ENCODE measurements at regions not wholly inside any gene's neighbourhood (a gene's known extent, or its start where the extent isn't known, plus 50 kb on each side); places are given as distances from the start of the nearest gene placed in this dataset.
"Not testable (repeated sequence)": the region's sequence is repeated elsewhere in the genome, so short reads cannot be mapped to it uniquely, and the experiment has no call there.

GRCh38 chr13:48843630-48844380 is 131.9 kb upstream of the FNDC3A start:
- DNase-seq (ENCODE audit: low spot score), result no peak

GRCh38 chr13:48844676-48845075 is 131.0 kb upstream of the FNDC3A start:
- DNase-seq (ENCODE audit: low spot score), result no peak

- no peak for DNase-seq (ENCODE audit: low spot score)
These were observed 126.2 kb upstream of the FNDC3A start for GRCh38 chr13:48849515-48849914.

- DNase-seq (ENCODE audit: low spot score), result no peak
These were observed 124.0 kb upstream of the FNDC3A start for GRCh38 chr13:48851707-48852106.

- no peak for DNase-seq (ENCODE audit: low spot score)
These were observed 122.6 kb upstream of the FNDC3A start for GRCh38 chr13:48852911-48853727.

- DNase-seq (ENCODE audit: low spot score), result no peak
These were observed 122.0 kb upstream of the FNDC3A start for GRCh38 chr13:48853728-48854102.

GRCh38 chr13:48857576-48857975 is 118.1 kb upstream of the FNDC3A start:
- no peak for DNase-seq (ENCODE audit: low spot score)

- DNase-seq (ENCODE audit: low spot score), result peak; percentile 35
These were observed 117.4 kb upstream of the FNDC3A start for GRCh38 chr13:48858122-48858902.

GRCh38 chr13:48859272-48860105 is 116.2 kb upstream of the FNDC3A start:
- no peak for DNase-seq (ENCODE audit: low spot score)

- no peak for DNase-seq (ENCODE audit: low spot score)
These were observed 115.3 kb upstream of the FNDC3A start for GRCh38 chr13:48860364-48860763.

- no peak for DNase-seq (ENCODE audit: low spot score)
These were observed 113.1 kb upstream of the FNDC3A start for GRCh38 chr13:48862572-48862971.

- DNase-seq (ENCODE audit: low spot score), result no peak
These were observed 111.6 kb upstream of the FNDC3A start for GRCh38 chr13:48864100-48864499.

GRCh38 chr13:48866249-48866648 is 109.5 kb upstream of the FNDC3A start:
- no peak for DNase-seq (ENCODE audit: low spot score)

GRCh38 chr13:48873081-48873480 is 102.6 kb upstream of the FNDC3A start:
- no peak for DNase-seq (ENCODE audit: low spot score)

GRCh38 chr13:48873587-48873986 is 102.1 kb upstream of the FNDC3A start:
- no peak for DNase-seq (ENCODE audit: low spot score)

- no peak for DNase-seq (ENCODE audit: low spot score)
These were observed 101.5 kb upstream of the FNDC3A start for GRCh38 chr13:48874165-48874564.

- DNase-seq (ENCODE audit: low spot score), result no peak
These were observed 100.7 kb upstream of the FNDC3A start for GRCh38 chr13:48875047-48875446.

GRCh38 chr13:48876289-48876688 is 99.4 kb upstream of the FNDC3A start:
- no peak for DNase-seq (ENCODE audit: low spot score)

- DNase-seq (ENCODE audit: low spot score), result no peak
These were observed 96.3 kb upstream of the FNDC3A start for GRCh38 chr13:48879432-48879831.

- no peak for DNase-seq (ENCODE audit: low spot score)
These were observed 95.9 kb upstream of the FNDC3A start for GRCh38 chr13:48879854-48880253.

- DNase-seq (ENCODE audit: low spot score), result not testable (repeated sequence)
These were observed 91.9 kb upstream of the FNDC3A start for GRCh38 chr13:48883786-48884185.

- no peak for DNase-seq (ENCODE audit: low spot score)
These were observed 90.7 kb upstream of the FNDC3A start for GRCh38 chr13:48885027-48885395.
